SHP77 treated with DMSO at 0.1 percent for 48 hours (cell line): ENCODE measurements at regions not wholly inside any gene's neighbourhood (a gene's known extent, or its start where the extent isn't known, plus 50 kb on each side); places are given as distances from the start of the nearest gene placed in this dataset.
A peak's percentile ranks its signal among the peaks of the same experiment; 100 is the strongest.
"Not testable (repeated sequence)": the region's sequence is repeated elsewhere in the genome, so short reads cannot be mapped to it uniquely, and the experiment has no call there.

Source experiments
- DNase-seq: peaks from one replicate; lab custom pipeline; 2025; lab: John Stamatoyannopoulos, UW

- no peak for DNase-seq
Measured at GRCh38 chr6:15953152-15953880, 175.6 kb upstream of the MYLIP start.

DNA sequence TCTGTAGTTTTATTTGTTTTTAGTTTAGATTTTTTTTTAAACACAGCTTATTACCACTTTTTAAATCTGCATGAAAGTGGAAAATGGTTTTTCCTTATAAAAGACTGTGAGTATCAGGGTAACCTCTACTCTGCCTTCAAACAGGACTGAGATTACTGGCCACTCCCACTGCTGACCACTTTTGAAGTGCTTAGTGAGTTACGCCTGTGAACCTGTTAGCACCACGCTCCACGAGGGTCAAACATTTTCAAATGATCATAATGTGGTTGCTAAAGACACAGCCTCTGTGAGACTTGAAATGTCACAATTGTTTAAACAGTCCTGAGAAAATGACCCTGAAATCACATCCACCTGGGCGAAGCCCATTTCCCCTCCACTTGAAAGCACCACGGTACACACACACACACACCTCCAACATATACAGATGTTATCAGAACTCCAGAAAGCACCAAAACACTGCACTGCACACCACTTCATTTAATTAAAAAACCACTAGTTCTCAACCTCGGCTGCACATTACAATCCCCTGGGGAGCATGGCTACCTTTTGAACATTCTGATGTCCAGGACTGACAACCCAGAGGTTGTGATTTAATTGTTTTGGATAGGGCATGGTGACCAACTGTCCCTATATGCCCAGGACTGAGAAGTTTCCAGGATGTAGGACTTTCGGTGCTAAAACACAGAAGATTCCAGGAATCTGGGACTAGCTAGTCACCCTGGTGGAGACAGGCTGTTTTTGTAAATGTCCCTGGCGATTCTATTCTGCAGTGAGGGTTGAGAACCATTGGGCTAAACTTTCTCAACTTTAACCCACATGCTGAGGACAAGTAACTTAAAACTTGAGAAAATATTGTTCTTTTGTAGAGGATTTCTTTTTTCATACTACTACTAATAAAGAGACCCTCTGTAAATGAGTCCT lies 176.4 kb upstream of the MYLIP start:
- DNase-seq = peak; percentile 21

DNA sequence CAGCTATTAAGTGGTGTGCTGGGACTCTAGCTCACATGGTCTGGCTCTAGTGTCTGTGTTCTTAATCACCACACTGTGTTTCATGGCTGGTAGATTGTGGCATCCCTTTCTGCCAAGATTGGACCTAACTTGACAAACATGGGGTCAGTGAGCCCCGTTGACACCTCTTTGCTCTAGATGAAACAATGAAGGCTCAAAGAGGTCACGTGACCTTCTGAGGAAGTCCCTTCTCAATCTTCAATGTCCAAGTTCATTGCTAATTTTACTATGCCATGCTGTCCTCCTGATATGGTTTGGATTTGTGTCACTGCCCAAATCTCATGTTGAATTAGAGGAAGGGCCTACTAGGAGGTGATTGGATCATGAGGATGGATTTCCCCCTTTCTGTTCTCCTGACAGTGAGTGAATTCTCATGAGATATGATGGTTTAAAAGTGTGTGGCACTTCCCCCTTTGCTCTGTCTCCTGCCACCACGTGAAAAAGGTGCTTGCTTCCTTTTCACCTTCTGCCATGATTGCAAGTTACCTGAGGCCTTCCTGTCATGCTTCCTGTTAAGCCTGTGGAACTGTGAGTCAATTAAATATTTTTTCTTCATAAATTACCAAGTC lies 177.8 kb upstream of the MYLIP start:
- no peak for DNase-seq

- DNase-seq = peak; percentile 31
Measured at GRCh38 chr6:15949982-15950381, 178.9 kb upstream of the MYLIP start.

DNA sequence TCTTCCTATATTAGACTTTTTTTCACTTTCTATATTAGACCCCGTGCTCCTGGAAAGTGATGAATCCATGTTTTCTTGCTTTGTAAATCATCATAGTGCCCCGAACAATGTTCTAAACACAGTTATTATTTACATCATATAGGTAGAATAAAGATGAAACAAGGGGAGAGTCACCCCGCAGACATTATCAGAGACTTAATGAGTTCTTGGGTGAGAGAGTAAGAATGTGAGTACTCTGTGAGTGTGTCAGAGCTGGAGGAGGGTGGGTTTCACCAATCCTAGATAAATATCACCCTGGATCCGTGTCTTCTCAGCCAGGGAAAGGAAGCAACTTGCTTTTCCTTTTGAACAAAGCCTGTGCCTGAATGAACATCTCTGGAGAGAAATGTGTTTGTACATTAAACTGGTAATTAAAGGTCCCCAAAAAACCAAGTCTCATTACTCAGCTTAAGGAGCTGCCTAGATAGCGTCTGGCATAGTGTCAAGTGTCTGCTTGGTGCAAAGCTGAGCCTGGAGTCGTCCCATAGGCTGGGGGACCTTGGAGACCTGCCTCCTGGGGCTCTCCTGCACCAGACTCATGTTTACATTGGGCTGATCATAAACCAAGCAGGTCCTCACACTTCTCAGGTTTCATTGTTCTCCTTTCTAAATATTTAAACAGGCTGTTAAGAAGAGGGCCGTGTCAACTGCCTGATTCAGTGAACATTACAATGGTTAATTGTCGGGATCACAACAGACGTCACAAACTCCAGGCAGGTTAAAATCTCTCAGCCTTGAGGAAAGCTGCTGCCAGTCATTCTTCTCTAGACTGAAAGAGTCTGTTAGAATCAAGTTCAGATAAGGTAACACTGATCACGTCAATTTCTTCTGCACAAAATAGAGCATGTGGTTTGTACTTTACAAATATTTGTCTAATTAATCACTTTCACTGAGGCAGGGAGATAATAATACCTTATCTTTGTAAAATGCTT lies 179.7 kb upstream of the MYLIP start:
- DNase-seq = peak; percentile 95

- no peak for DNase-seq
Measured at GRCh38 chr6:15947923-15948322, 181.0 kb upstream of the MYLIP start.

DNA sequence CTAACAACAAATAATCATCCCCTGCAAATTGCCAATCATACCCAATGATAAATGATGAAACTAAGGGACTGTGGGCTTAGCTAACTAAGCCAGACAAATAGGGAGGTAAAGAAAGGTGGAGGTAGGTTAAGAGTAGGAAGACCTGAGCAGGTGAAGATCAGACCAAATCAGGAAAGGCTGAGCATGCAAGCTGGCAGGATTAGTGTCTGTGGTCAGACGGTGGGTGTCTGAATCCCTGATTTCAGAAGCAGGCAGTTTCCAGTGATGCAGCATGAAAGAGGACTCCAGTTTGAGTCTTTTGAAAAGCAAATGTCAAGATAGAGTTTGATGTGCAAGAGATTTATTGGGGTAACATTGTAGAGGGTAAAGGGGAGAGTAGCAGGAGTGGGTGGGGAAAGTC lies 181.4 kb upstream of the MYLIP start:
- DNase-seq = no peak

- DNase-seq = no peak
Measured at GRCh38 chr6:15946701-15947385, 182.0 kb upstream of the MYLIP start.

- no peak for DNase-seq
Measured at GRCh38 chr6:15945593-15946159, 183.2 kb upstream of the MYLIP start.

DNA sequence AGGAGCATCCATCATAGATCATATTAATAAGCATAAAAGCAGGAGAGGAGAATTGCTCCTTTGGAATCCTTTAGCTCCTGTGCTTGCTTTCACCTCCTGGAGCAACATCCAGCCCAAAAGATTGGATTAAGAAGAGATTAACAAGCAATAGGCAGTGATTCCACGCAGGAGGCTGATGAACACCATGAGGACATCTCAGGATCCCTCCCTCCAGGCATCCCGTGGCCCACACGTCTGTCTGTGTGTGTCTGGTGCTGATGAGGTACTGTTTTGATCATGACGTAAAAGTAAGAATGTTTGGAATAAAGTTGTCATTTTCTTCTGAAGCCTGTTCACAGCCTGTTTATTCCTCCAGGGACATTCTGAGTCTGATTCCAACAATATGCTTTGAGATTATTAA lies 185.5 kb upstream of the MYLIP start:
- DNase-seq = no peak

DNA sequence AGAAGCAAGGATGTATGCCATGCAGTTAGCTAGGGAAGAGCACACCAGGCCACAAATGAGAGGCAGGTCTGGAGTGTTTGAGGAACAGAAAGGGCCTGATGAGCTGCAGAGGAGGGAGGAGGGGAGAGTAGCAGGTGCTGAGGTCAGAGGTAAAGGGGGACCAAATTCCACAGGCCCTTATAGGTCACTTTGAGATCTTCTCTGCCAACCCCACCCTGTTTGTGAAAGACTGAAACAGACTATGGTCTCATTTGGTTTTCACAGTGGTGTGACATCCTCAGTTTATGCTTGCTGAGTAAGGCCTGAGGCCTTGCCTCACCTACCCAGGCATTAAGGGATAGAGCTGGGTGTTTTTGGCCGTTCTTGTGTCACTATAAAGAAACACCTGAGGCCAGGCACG lies 187.7 kb upstream of the MYLIP start:
- DNase-seq = no peak

GRCh38 chr6:15938107-15938506 lies 190.8 kb upstream of the MYLIP start:
- DNase-seq = no peak

- no peak for DNase-seq
Measured at GRCh38 chr6:15937602-15938001, 191.3 kb upstream of the MYLIP start.

DNA sequence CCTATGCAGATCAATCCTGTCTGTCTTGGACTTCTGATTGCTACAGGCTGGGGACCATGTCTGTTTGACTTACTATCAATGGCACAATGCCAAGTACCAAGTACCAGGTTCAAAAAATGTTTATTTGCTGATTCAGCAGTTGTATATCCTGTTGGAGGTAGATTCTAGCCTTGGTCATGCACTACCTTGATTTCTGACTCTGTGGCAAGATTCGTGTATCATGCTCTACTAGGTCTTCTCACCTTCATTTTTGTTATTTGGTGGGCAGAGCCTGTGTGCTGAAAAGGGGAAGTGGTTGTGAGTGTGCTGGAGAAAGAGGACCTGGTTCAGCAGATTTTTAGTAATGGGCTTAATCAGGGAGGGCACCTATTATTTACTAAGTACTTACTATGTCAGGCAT lies 192.4 kb upstream of the MYLIP start:
- DNase-seq = no peak

GRCh38 chr6:15935661-15936060 lies 193.2 kb upstream of the MYLIP start:
- DNase-seq = no peak

DNA sequence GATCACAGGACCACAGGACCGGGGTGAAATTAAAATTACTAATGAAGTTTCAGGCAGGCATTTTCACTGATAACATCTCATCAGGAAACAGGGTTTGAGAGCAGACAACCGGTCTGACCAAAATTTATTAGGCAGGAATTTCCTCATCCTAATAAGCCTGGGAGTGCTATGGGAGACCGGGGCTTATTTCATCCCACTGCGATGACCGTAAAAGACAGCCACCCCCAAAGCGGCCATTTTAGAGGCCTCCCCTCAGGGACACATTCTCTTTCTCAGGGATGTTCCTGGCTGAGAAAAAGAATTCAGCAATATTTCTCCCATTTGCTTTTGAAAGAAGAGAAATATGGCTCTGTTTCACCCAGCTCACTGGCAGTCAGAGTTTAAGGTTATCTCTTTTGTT lies 197.2 kb upstream of the MYLIP start:
- not testable (repeated sequence) for DNase-seq

DNA sequence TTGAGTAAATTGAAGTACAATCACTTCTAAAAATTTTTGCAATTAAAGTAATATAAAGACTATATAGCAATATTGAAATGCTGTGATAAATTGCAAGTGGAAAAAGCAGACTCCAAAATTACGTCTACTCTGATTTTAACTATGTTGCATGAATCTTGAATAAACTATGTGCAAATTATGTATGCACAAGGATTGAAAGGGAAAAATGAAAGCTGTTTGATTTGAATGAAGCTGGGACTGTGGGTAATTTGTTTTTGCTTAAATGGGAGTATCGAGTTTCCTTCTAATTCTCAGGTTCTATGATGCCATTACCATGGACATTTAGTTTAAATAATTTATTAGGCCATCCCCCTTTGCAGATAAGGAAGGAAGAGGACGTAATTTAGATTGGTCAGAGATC lies 198.7 kb upstream of the MYLIP start:
- DNase-seq = no peak

GRCh38 chr6:15929685-15930084 lies 199.2 kb upstream of the MYLIP start:
- no peak for DNase-seq

- DNase-seq = no peak
Measured at GRCh38 chr6:15927531-15928225, 201.2 kb upstream of the MYLIP start.

DNA sequence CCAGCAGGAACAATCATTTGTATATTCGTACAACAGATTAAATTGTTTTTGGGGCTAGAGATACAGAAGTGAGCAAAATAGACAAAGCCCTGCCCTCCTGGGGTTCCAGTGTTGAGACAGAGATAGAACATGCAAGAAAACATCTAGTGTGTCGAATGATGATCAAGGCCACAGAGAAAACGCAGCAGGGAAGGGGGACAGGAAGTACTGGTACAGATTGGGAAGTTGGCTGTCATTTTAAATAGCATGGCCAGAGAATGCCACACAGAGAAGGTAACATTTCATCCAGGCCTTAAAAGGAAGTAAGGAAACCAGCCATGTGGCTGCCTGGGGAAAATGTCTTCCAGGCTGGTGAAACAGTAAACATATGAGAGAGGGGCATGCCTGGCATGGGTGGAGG lies 202.6 kb upstream of the MYLIP start:
- DNase-seq = no peak
